ENCODE measurements at regions not wholly inside any gene's neighbourhood (a gene's known extent, or its start where the extent isn't known, plus 50 kb on each side); places are given as distances from the start of the nearest gene placed in this dataset.

GRCh38 chr4:170610434-170610833 is 520.7 kb upstream of the AADAT start:
- H3K27ac ChIP-seq (ENCODE audit: low read depth, low read length), result no peak overlapping the region
- H2BK5ac ChIP-seq (ENCODE audit: low read depth, low read length), result no peak overlapping the region
- H2BK15ac ChIP-seq (ENCODE audit: low read length), result no peak overlapping the region
- H3K36me3 ChIP-seq (ENCODE audit: control insufficient read depth in 2 of 4, insufficient read depth in 4 of 4, low read length in 3 of 4), result no peaks in the 10 kb centered on the region
- H4K8ac ChIP-seq (ENCODE audit: extremely low read depth, insufficient read depth, low read length), result no peak overlapping the region
- H3K4me2 ChIP-seq (ENCODE audit: insufficient read depth in 1 of 2, low read depth in 2 of 2, low read length in 2 of 2), result no peak overlapping the region
- DNase-seq (ENCODE audit: low read depth in 1 of 2, low spot score in 2 of 2), result no peak
- no peaks in the 10 kb centered on the region for H3K9me3 ChIP-seq (ENCODE audit: insufficient read depth in 2 of 2, low read depth in 1 of 2, low read length in 1 of 2)
- H2BK120ac ChIP-seq (replicated peaks; ENCODE audit: low read depth, low read length), result no peak overlapping the region
- no peak overlapping the region for H3K14ac ChIP-seq (ENCODE audit: insufficient read length)
- H3K56ac ChIP-seq (replicated peaks; ENCODE audit: insufficient read length, low read depth, low read length), result no peak overlapping the region
- ChIA-PET CTCF (ENCODE audit: partially characterized antibody) (interaction anchor here (1.4 kb wide), 1 partner anchor 351 kb away, joined by 3 read pairs; no protein-coding TSS in a partner anchor), POLR2A (ENCODE audit: partially characterized antibody) (no interaction called here)
- 92% methylated on average over 2 of the region's 2 CpGs; no CpG with 5 or more reads in 1 of the 2 experiments for WGBS, 2 experiments (ENCODE audit: extremely low coverage in 1 of 2, insufficient coverage in 1 of 2, insufficient read length in 1 of 2, insufficient replicate concordance in 2 of 2, low coverage in 1 of 2, low lambda C conversion rate in 2 of 2, missing lambda C conversion rate in 1 of 2)
- H3K9ac ChIP-seq (replicated peaks in 1 of 4; ENCODE audit: extremely low read depth in 1 of 4, low read depth in 3 of 4, low read length in 3 of 4), result no peak overlapping the region
- no peak overlapping the region for H4K91ac ChIP-seq (replicated peaks; ENCODE audit: insufficient read length, low read length)
- H3K79me2 ChIP-seq (ENCODE audit: control insufficient read depth in 1 of 2, insufficient read depth in 2 of 2, low read length in 2 of 2), result no peaks in the 10 kb centered on the region
- H2BK20ac ChIP-seq (ENCODE audit: low read length), result no peak overlapping the region
- no peaks in the 10 kb centered on the region; the same call in 1 of the 2 replicates for H3K23me2 ChIP-seq (ENCODE audit: low read depth, low read length)
- H3K23ac ChIP-seq (ENCODE audit: insufficient read length), result no peak overlapping the region
- no peak overlapping the region for H3K18ac ChIP-seq (ENCODE audit: extremely low read depth, low read length)
- H3K4me3 ChIP-seq (ENCODE audit: extremely low read depth in 1 of 4, insufficient read depth in 2 of 4, low read depth in 3 of 4, low read length in 4 of 4), result no peak overlapping the region
- H3K79me1 ChIP-seq (ENCODE audit: low read depth, low read length), result no peaks in the 10 kb centered on the region
- H2BK12ac ChIP-seq (ENCODE audit: low read depth, low read length), result no peak overlapping the region
- no peaks in the 10 kb centered on the region for H3K27me3 ChIP-seq (replicated peaks in 1 of 4; ENCODE audit: control insufficient read depth in 3 of 4, extremely low read depth in 1 of 4, insufficient read depth in 3 of 4, low read length in 3 of 4)
- TF ChIP-seq SP1 (IDR thresholded peaks at IDR 0.05; ENCODE audit: low read depth, low read length), result no peak
- no peak for TF ChIP-seq CEBPB (IDR thresholded peaks at IDR 0.05; ENCODE audit: low read depth, low read length)
- TF ChIP-seq NRF1 (IDR thresholded peaks at IDR 0.05; ENCODE audit: low read depth, low read length), result no peak
- no peak for TF ChIP-seq SP2 (IDR thresholded peaks at IDR 0.05; ENCODE audit: low read length)
- no peak for TF ChIP-seq EGR1 (IDR thresholded peaks at IDR 0.05; ENCODE audit: borderline replicate concordance, low read depth, low read length)
- TF ChIP-seq E2F6 (IDR thresholded peaks at IDR 0.05), result no peak
- no peaks in the 10 kb centered on the region for H4K20me1 ChIP-seq (replicated peaks in 1 of 2; ENCODE audit: control insufficient read depth in 1 of 2, insufficient read depth in 2 of 2, low read length in 2 of 2)
- no peak overlapping the region for H2AK5ac ChIP-seq (ENCODE audit: low read depth, low read length)
- FAIRE-seq, result no peak
- H4K5ac ChIP-seq (ENCODE audit: insufficient read length, low read depth, low read length), result no peak overlapping the region
- no peaks in the 10 kb centered on the region for H3K4me1 ChIP-seq (replicated peaks in 1 of 4; ENCODE audit: control insufficient read depth in 3 of 4, insufficient read depth in 4 of 4, low read length in 3 of 4)
- no peak overlapping the region for H2AFZ ChIP-seq (ENCODE audit: low read length)
- H3K4ac ChIP-seq (replicated peaks; ENCODE audit: insufficient read length, low read depth, low read length), result no peak overlapping the region
